ENCODE measurements at regions not wholly inside any gene's neighbourhood (a gene's known extent, or its start where the extent isn't known, plus 50 kb on each side); places are given as distances from the start of the nearest gene placed in this dataset.
"Not testable (repeated sequence)": the region's sequence is repeated elsewhere in the genome, so short reads cannot be mapped to it uniquely, and the experiment has no call there.

DNA sequence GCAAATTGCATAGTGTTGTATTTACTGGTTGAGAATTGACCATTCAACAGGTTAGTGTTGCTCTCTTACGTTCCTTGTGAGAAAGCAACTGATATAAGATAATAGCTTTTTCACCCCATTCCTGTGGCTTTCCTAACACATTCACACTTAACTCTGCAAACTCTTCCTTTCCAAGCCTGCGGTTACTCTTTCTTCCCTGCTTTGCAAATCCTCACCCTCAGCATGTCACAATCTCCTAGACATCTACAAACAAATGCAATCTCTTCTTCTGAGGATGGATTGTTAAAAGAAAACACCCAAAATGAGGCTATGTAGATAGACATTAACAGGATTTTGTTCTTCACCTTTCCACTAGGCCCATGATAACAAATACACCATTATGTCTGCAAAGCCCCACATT lies 771.7 kb upstream of the PCDH7 start:
- no peak for DNase-seq

DNA sequence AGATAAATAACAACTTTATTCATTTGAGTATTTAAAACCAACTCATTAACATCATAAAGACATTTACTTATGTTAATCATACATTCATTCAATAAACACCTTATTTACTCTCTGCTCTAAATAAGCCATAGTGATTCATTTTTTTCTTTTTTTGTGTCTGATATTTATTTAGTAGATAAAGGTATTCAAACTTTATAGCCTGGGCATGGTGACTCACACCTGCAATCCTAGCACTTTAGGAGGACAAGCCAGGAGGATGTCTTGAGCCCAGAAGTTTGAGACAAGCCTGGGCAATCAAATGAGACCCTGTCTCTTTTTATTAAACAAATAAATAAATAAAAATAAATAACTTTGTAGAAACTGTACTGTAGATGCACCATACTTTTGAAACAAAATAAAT lies 771.3 kb upstream of the PCDH7 start:
- no peak for DNase-seq

DNA sequence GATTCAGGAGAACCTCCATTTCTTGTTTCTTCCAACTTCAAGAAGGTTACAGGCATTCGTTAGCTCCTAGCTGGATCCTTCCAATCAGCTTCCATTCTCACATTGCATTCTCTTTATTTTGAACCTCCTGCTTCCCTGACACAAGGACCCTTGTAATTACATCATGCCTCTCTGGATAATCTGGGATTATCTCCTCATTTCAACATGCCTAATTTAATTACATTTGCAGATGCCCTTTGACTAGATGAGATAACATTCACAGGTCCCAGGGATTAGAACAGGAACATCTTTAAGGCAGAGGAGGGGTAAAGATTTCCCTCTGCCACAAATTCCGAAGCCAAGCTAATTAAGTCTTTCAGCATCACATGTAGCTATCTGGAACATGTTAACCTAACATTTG lies 753.8 kb upstream of the PCDH7 start:
- no peak for DNase-seq

DNA sequence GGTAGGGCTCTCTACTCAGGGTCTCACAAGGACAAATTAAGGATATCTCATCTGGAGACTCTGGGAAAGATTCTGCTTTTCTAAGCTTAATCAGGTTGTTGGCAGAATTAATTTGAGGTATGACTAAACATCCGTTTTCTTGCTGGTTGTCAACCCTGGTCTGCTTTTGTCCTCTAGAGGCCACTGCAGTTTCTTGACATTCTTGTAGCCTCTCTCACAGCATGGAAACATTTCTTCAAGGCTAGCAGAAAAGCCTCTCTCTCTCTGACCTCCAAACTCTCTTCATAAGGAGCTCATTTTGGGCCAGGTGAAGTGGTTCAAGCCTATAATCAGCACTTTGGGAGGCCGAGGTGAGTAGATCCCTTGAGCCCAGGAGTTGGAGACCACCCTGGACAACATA lies 749.5 kb upstream of the PCDH7 start:
- DNase-seq = no peak

DNA sequence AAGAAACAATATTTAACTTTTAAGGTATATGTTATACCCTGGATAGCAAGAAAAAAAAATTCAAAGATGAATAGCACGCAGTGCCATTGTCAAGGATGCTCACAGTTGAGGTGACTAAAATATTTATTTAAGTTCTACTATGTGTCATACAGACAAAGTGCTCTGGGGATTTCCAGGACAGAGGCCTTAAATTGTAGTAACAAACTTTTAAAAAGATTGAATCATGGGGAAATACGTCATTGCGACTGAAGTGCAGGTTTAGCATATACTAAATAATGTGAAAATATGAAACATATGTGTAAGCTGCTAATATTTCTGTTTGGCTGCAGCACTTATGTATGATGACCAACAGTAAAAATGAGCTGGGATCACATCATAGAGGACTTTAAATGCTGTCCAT lies 748.0 kb upstream of the PCDH7 start:
- DNase-seq = no peak

DNA sequence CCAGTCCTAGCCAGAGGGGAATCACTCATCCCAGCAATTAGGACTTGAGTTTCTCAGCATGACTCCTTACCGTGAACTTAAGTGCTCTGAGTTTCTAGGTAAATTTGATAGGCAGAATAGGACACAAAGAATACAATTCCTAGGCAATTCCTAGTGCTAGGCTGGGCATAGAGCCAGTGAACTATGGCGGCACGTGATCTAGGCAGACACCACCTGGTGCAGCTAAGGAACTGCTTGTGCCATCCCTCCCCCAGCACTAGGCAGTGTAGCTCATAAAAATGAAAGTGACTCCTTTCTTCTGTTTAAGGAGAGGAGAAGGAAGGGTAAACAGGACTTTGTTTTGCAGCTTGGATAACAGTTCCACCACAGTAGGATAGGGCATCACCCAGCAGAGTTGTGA lies 736.3 kb upstream of the PCDH7 start:
- DNase-seq = no peak

DNA sequence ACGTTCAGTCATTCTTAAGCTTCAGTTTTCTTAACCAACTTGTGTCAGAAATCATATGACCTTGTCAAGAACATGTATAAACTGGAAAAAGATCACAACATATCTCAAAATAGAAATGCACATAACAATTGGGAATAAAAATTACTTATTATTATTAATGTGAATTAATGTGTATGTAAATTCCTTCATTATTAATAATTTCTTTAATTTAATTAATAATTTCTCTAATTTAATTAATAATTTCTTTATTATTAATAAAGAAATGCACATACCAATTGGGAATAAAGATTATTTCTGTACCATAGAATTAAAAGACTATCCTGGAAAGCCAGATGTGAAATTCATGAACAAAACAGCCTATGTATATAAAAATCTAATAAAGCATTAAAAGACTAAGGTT lies 718.5 kb upstream of the PCDH7 start:
- no peak for DNase-seq

DNA sequence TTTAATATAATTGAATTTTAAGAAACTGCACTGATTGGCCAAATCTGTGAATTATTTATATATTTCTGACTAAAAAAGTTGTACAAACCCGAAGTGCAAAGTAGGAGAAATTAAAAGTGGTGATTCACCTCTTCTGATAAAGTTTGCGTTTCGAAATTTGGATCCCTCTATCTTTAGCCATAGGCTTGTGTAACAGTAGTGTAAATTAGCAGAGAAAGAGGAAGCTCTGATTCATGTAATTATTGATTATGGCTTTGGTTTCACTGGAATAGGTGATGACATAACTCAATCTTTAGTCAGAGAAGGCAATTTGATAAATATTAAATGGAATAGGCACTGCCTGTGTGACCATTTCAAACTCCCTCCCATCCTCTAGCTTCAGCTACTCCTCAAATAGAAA lies 717.8 kb upstream of the PCDH7 start:
- no peak for DNase-seq

DNA sequence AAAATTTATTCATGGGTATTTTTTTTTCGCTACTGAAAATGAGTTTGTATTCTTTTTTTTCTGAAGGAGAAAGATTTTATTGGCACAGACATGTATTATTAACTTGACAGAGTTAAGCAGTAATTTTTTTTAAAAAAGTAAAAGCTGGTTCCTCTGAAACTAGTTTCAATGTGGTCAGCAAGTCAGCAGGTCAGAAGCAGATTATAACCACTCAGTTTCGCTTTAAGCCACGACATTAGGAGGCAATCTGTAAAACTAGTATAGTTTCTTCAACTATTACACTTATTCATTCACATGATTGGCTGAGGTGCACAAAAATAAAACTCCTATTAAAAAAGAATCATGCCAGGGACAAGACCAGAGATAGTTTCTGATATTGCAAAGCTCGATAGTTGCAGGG lies 714.2 kb upstream of the PCDH7 start:
- DNase-seq = no peak

DNA sequence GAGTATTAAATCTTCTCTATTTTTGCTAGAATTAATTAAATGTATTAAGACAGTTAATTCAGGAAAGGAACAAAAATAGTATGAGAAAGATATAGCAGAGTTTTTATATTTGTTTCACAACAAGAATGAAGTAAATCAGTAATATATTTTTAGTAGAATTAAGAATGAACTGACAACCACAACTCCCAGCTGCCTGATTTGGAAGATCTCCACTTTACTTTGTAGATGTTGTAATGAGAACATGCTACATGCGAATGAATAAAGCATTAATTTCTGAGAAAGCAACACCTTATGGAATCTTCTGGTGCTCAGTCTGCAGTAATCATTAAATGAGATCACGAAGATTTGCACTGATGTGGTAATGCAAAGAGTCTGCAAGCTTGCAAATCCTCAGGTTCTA lies 695.6 kb upstream of the PCDH7 start:
- DNase-seq = no peak

DNA sequence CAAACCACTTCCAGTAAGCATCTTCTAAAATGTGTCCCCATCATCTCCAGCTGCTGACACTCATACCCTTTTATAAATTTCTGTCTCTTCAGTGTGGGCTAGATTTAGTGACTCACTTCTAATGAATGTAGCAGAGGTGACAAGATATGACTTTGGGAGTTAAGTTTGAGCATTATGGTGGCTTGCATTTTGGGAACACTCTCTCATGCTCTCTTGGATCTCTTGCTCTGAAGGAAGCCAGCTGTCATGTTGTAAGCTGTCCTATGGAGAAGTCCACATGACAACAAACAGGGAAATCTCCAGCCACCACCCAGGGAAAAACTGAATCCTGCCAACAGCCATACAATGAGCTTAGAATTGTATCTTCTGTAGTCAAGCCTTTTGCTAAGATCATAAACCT lies 691.3 kb upstream of the PCDH7 start:
- DNase-seq = no peak

DNA sequence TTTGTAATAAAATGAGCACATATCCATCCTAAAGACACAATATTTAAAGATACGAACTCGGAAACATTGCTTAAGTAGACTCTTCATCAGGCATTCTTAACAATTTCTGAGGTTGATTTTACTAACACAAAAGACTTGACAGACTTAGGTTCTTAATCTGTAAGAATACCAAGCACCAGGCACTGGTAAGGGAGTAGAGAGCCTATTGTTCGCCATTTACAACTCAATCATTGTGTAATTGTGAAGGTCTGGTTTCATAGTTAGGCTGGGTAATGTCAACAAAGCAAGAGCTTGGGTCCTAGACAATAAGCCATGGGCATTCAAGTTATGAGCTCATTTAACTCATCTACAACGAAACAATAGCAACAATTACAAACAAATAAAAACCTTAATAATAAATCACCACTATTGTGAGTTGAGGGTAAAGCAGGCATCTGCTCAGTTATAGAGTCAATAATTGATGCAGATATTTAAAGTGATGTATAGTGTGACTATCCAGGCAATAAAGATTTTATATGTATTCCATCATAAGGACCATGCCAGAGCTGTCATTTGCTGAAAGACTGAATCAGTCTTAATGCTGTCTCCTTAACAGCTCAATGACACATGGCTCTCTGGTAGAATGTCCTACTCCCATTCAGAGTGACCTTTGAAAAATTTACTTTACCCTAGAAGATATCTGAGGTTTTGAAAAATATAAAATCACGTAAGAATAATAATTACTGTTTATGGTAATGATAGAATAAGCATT lies 664.0 kb upstream of the PCDH7 start:
- peak in 1 of 56 donors; percentile 3 for DNase-seq

DNA sequence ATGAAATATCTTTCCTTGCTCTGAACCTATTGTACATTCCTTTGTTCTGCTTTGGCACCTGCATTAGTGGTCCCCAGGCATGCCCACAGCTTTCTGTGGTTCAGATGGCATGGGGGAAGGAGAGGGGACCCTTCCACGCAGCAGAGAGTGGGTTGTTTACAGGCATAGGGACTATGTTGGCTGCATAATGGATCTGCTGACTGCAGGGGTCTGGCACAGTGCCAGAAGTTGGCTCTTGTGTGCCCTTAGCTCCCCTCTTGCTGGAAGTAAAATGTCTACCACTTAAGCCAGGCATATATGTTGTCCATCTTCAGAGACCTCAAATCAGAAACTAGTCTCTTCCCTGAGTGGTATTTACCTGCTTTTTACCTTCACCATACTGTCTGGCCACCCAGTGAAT lies 651.9 kb upstream of the PCDH7 start:
- no peak for DNase-seq

DNA sequence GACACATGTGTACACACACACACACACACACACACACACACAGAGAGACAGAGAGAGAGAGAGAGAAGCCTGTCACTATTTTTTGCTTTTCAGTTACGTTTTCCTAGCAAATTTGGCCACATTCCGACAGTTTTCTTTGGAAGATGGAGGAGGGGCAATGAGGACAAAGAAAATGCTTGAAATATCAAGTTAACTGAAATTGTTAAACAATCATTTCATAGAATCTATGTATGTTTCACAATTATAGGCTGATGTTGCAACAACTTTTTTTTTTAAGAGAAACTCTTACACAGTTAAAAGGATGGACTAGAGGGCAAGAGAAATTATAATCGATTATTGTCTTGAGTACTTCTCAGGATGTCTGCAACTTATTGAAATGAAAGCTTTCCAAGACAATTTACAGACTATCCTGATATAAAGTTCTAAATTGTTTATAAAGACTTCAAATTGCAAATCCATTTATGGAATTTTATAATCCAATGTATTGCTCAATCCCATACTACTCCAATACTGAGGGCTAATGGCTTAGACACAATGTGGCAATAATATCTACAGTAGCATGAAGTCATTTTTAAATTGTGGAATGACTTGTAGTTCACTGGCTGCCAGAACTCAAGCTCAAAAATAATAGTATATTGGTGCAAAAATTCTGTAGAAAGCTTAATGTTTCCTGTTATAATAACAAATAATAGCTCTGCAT lies 647.0 kb upstream of the PCDH7 start:
- DNase-seq = no peak

DNA sequence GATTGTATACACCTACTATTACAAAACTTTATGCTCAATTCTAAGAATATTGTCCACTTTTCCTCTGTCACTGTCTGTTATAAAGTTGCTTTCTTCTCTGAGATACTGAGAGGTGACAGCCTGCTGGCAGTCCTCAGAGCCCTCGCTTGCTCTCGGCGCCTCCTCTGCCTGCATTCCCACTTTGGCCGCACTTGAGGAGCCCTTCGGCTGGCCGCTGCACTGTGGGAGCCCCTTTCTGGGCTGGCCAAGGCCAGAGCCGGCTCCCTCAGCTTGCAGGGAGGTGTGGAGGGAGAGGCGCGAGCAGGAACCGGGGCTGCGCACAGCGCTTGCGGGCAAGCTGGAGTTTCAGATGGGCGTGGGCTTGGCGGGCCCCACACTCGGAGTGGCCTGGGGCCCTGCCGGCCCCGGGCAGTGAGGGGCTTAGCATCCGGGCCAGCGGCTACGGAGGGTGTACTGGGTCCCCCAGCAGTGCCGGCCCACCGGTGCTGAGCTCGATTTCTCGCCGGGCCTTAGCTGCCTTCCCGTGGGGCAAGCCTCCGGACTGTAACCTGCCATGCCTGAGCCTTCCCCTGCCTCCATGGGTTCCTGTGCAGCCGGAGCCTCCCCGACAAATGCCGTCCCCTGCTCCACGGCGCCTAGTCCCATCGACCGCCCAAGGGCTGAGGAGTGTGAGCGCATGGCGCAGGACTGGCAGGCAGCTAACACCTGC lies 627.6 kb upstream of the PCDH7 start:
- DNase-seq = not testable (repeated sequence)

DNA sequence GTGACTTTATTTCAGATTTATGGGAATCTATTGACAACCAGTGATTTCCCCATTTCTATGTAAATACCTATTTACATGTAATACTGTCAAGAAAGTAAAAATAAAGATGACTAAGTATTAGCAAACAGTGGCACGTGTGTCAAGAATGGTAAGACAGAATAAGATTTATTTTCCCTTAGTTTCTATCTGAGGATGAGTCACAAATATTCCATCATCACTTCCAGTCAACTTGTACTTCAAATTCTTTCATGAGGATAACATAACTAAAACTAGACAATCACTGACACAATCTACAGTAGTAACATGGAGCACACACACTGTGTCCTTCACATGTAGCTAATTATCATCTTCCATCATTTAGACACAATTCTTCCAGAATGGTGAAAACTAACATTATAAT lies 625.3 kb upstream of the PCDH7 start:
- DNase-seq = no peak

DNA sequence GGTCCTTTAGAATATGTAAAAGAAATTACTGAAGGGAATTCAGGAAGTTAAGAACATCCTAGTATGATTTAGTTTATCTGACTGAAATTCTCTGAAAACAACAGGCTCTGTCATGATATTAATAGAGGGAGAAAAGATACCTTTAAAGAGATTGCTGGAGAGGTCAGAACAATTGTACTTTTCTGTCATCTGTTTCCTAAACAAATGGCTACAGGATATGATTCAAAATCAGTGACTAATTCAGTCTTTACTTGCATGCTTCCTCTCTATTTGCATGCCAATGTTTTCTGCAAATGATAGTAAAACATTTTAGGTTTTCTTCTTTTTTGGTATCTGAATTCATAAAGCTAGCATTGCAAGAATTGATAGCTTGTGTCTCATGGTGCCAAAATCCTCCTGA lies 616.7 kb upstream of the PCDH7 start:
- DNase-seq = no peak

DNA sequence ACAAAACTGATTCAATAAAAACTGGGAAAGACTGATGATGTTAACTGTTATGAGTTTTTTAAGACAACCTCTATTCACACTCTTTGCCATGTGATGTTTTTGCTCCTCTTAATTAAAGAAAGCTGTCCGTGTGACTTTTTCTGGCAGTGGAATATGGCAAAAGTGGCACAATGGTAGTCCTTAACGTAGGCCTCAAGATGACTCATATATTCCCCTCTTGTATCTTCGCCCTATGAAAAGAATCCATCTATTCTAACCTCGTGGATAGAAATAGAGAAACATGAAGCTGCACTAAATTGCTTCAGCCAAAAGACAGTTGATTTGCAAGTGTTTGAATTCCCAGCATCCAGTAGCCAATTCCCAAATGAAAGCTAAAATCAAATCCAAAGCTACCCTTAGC lies 603.8 kb upstream of the PCDH7 start:
- DNase-seq = no peak

DNA sequence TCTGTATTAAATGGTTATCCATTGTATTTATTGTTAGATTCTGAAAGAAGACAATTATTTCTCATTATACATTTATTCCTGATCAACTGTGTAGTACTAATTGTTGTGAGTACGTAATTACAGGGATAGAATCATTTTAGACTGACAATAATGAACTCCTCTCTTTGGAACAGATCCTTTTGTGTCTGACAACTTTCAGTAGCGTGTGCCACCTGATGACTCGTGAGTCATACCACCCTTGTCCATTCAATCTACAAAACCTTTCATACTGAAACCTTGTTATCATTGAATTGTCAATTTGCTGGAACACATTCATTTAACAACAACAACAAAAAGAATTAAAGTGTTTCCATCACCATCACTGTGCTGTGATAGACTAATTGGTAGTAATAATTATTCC lies 602.7 kb upstream of the PCDH7 start:
- no peak for DNase-seq

DNA sequence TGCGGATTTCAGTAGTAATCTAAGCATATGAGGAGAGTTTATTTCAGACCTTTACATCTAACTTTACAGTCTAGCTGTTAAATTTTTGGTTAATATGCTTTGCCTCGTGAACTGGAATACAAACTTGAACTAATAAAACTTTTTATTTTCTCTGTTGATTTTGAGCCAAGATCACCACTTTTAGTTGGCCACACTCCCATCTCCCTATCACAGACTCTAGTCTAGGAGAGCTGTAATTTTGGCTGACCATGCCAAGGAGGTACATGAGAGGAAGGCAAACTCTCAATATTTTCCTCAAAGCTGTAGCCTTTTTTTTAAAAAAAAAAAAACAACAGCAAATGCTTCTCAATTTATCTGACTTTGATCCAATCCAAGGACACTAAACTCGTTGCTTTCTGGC lies 597.5 kb upstream of the PCDH7 start:
- DNase-seq = no peak

DNA sequence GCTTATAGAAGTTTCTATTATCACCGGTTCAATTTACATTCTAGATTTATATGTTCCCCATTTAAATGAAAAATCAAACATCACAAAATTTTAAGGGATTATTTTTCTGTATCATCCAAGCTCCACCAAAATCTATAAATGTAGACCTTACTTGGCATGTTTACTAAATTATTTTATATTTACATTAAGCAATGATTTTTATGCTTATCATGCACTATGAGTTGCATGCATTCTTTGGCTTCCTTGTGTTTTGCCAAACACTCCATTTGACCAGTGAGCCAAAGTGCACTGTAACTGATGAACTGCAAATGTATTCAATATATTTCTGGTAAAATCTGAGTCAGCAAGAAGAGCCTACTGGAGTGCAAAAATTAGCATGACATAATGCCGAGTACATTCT lies 595.5 kb upstream of the PCDH7 start:
- DNase-seq = not testable (repeated sequence)

DNA sequence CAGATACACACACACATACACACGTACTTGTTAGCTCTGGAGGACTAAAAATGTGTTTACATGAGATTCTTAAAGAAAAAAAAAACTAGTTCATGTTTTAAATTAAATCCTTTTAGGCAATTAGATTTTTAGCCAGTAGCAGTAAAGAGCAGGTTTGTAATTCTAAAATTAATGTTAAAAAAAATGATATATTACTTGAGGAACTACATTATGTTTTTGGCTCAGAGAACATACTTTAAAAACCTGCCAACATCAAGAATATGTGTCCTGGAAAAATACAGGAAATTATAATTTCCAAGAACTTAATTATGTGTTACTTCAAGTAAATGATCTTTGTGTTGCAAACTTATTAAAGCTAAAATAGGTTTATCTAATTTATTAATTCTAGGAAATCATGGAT lies 594.3 kb upstream of the PCDH7 start:
- no peak for DNase-seq

DNA sequence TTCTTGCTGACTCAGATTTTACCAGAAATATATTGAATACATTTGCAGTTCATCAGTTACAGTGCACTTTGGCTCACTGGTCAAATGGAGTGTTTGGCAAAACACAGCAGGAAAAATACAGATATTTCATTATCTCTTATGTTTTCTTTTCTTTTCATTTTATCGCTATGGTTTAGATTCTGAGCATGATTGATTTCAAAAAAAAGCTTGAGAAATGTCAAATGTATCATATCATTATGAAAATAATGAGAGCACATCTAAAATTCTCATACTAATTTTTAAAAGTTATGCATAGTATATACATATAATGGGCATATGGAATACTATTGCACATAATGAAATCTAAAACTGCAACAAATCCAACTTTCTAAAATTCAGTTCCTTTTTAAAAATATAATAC lies 593.8 kb upstream of the PCDH7 start:
- no peak for DNase-seq
